GM21576 (cell line): ENCODE measurements at regions not wholly inside any gene's neighbourhood (a gene's known extent, or its start where the extent isn't known, plus 50 kb on each side); places are given as distances from the start of the nearest gene placed in this dataset.

ENCODE experiments used
- ATAC-seq: cut with Tn5 transposase; IDR thresholded peaks from one replicate; pipeline ENCODE4 v1.9.1; 2021; ENCODE audit warnings: mild to moderate bottlenecking, moderate library complexity; ENCODE audit not compliant: unreplicated experiment

DNA sequence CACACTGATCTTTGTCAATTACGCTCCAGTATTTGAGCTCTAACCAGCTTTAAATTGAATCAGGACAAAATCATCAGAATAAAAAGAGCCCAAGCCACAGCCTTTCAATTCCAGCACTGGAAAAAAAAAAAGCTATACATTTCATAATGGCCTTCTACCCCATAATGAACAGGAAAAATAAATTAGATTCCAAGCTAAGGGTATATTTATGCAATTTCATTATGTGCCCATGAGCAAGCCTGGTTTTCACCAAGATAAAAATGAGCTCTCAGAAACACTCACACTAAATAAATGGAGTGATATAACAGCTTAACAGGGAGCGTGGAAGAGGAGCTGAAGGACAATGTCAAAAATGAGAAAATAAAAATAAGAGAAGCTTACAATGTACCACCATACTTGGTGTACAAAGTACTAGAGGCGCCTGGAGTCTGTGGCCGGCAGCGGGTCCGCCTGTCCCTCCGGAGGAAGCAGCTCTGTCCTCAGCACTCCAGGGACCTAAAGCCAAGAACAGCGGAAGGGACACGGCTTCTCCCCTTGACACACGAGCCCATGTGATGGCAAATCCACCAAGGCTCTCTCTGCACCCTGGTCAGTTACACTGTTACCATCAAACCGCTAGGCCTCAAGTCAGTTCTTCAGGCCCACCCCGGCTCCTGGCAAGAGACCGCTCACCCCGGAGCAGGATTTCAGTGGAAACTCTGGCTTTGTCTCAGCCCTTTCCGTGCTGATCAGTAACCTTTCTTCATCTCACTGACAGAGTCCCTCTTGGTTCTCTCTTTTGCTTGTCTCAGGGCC, 69.6 kb downstream of the RBFOX3 start:
- ATAC-seq, result no peak

- no peak for ATAC-seq
Measured at GRCh38 chr17:79539944-79540705, 70.7 kb downstream of the RBFOX3 start.

- ATAC-seq, result no peak
Measured at GRCh38 chr17:79538291-79538690, 72.6 kb downstream of the RBFOX3 start.

GRCh38 chr17:79537686-79538085, 73.2 kb downstream of the RBFOX3 start:
- ATAC-seq, result no peak

- ATAC-seq, result no peak
Measured at GRCh38 chr17:79537061-79537460, 73.8 kb downstream of the RBFOX3 start.

DNA sequence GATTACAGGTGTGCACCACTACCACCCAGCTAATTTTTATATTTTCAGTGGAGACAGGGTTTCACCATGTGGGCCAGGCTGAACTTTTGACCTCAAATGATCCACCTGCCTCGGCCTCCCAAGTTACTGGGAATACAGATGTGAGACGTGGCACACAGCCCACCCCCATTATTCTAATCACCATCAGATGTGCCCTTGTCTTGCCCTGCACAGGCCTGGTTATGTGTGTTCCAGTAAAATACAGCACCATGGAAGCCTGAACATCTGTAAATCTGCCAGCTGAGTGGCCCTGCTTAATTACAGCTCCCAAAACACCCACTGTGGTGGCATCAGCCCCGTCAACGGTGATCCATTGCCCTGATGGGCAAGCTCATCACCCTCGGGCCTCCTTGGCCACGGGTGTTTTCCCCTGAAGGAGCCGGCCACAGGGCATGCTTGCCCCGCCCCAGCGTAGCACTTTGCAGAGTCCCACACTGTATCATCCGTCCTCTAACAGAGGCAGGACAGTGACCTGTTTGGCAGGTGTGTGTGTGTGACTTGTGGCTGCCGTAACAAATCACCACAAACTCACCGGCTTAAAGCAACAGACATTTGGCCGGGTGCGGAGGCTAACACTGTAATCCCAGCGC, 74.5 kb downstream of the RBFOX3 start:
- no peak for ATAC-seq

DNA sequence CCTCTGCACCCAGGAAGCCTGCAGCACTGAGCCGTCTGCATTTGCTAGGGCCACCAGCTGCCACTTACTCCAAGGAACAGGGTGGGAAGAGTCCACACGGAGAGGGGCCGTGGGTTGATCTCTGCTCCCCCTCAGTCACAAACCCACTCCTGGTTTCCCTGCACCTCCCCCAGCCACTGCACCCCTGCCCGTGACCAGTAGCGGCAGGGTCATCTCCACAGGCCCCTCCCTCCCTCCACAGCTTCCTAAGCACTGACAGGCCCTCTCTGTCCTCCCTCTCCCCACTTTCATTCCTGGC, 75.2 kb downstream of the RBFOX3 start:
- ATAC-seq, result no peak

DNA sequence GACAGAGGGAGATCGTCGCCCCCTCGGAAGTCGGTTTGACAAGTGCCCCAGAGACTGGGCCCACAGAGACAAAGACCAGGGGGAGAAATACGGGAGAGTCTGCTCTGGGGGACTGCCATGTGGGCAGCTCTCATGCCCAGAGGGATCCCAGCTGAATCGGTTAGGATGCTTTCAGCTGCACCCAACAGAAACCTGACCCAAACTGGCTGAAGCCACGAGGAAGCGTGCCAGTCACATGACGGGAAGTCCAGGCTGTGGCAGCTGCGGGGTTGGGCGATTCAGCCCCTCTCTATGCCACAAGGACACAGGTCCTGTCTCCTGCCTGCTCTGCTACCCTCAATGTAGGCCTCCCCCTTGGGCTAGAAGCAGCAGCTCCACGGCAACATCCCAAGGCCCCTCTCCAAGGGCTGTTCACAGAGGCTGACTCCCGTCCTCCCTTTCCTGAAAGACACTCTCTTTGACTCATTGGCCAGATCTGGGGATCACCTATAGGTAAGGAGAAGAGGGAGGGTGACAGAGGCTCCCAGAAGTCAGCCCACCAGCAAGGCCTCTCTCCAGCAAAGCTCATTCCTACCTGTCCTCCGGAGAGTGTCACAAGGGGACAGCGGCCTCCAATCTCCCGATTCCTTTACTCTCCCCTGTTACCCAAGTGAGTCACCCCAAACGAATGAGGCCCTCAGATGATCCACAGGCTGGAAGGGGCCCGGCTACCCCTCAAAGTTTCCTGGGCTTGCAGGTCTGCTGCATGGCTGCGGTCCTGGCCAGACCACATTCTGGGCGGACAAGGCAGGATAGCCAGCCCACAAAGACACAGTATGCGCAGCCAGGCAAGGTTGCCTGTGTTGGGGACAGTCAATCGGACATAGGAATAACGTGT, 75.8 kb downstream of the RBFOX3 start:
- ATAC-seq, result no peak

DNA sequence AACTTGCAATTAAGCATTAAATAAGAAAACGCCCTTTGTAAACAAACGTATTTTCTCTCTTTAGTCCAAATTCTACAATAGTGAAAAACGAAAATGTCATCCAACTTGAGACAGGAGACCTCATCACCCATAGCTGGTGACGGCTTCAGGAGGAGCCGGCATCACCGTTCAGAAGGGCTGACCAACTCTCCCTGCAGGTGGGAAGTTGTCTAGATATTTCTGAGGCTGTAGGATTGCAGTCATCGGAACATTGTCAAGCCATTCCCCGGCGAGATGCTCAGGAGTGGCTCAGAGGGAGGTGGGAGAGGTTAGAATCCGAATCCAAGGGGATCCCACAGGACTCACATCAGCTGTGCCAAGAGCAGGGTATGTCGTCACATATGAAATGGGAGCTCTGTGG, 76.7 kb downstream of the RBFOX3 start:
- ATAC-seq, result no peak

- no peak for ATAC-seq
Measured at GRCh38 chr17:79533116-79533515, 77.7 kb downstream of the RBFOX3 start.

GRCh38 chr17:79532107-79532790, 78.6 kb downstream of the RBFOX3 start:
- no peak for ATAC-seq

DNA sequence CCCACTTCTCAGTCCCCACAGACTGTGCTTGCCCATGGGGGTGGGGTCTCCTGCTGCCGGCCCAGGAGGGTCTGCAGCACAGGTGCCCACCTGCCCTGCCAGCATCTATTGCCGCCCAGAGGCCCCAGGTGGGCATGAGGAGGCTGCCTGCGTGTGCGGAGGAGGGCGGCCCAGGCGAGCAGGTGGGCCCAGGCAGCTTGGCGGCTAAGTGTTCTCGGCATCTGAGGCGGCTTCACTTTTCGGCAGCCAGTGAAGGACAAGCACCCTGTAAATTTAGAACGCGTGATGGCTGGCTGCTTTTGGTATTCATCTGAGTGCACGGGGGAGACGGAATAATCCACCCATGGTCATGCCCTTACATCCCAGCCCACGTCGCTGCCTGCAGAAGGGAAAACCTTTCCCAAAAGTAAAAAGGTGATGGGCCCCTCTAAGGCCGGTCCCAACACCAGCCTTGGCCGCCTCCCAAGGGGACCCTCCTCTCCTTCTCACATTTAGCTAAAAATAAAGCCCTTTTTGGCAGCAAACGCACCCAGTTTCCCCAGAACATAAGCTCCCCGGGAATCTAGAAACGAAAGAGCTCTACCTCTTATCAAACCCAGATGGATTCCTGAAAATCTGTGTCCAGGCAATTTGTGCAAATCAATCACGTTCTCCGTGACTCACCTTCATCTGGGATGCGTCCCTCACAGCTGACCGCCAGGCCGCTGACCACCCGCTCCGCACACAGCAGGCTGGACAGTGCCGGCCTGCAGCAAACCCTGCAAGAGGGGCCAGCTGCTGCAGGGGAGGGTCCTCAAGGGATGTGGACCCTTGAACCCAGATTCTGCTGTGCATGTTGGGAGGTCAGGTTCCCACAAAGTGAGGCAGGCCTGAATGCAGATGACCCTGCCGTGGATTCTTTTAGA, 79.4 kb downstream of the RBFOX3 start:
- ATAC-seq, result no peak

- ATAC-seq, result no peak
Measured at GRCh38 chr17:79530361-79531105, 80.3 kb downstream of the RBFOX3 start.

- no peak for ATAC-seq
Measured at GRCh38 chr17:79529661-79530081, 81.2 kb downstream of the RBFOX3 start.

DNA sequence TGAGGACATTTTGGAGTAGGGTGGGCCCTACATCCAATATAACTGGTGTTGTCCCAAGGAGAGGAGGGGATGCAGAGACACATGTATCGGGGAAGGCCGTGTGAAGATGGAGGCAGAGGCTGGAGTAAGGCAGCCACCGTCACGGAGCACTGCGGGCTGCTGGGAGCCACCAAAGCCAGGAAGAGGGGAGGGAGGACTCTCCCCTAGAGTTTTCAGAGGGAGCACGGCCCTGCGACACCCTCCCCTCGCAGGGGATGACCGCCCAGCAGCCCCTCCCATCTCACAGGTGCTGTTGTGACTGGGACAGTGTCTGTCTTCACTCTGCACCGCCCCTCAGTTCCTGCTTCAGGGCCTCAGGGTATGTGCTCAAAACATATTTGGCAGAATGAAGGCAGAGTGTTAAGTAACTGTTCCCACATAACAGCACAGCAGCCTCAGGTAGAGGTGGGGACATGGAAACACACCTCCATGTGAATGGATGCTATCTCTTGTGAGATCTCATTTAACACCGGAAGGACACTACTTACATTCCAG, 82.2 kb downstream of the RBFOX3 start:
- ATAC-seq, result no peak

DNA sequence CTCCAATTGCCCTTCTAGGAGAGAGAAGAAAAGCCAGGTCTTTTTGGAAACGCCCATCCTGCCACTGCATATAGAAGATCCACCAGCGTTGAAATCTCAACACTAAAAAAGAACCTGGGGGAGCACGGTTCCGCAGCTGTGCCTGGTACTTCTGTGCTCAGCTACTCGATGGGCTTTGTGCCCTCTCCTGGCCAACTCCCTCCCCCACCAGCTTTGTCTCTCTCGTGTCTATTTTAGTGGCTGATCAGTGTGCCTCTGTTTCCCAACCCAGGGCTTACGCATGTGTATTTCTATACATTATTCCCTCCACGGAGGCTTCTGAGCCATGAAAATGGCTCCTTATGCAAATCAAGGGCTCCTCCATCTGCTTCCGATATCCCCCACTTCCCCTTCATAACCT, 83.5 kb downstream of the RBFOX3 start:
- ATAC-seq, result no peak

DNA sequence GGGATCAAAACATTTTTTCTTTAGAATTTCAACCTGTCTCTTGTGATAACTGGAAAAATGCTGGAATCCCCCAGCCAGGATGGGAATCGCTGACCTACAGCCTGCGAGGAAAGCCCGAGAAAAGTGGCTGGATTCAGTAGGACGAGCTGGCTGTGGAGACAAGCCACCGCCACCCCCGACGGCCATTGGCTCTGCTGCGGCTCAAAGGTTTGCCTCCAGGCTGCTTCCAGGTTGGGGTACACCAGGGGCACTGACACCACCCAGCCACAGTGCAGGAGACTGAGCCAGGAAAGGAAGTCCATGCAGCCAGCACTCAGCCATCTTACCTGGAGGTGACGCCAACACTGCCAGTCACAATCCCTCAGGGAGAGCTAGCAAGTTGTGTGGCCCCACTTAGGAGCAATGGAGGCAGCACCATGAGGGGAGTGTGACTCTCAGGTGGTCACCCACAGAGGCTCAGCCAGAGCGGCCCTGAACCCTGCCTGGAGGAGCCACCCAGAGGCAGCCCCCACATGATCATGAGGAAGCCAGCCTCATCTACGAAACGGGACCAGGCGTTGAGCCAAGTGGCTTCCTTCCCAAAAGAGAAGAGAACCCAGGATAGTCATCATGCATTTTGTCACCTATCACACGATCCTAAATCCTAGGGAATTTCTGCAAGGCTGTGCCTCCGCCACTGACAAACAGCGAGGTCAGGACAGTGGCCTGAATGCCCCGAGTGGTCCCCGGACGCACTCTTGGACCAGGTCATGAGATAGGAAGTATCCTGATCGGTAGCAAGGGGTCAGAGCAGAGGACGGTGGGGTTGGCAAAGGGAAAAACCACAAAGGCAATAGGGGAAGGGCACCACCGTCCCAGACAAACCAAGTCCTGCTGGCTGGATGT, 84.8 kb downstream of the RBFOX3 start:
- ATAC-seq, result no peak
